OCI-LY3 (cell line): ENCODE measurements at regions not wholly inside any gene's neighbourhood (a gene's known extent, or its start where the extent isn't known, plus 50 kb on each side); places are given as distances from the start of the nearest gene placed in this dataset.

Experiments used
- H2AFZ ChIP-seq: fragments of 200-600, 300-600 bp; shearing (Covaris generic); 2 replicates; pipeline ENCODE4 v1.6.0; 2014; ENCODE audit warnings: antibody characterized with exemption, low read depth, low read length
- H3K27ac ChIP-seq: fragments of 200-600, 300-600 bp; sonication (generic); 2 replicates; pipeline ENCODE4 v1.5.1; 2014; ENCODE audit warnings: mild to moderate bottlenecking, low read length, moderate library complexity, mixed read lengths
- H3K27me3 ChIP-seq: fragments of 200-600, 300-600 bp; sonication (generic); 2 replicates; pipeline ENCODE4 v1.6.1; 2014; ENCODE audit warnings: low read depth, low read length, mixed read lengths
- H3K36me3 ChIP-seq: fragments of 200-600, 300-600 bp; sonication (generic); replicated peaks from 2 replicates; pipeline ENCODE3; 2014; ENCODE audit warnings: low read depth, low read length, mixed read lengths
- H3K4me1 ChIP-seq: fragments of 300-600, 200-600 bp; sonication (generic); 2 replicates; pipeline ENCODE4 v1.6.1; 2014; ENCODE audit warnings: low read length, mixed read lengths
- H3K4me2 ChIP-seq: fragments of 200-600, 300-600 bp; sonication (generic); 2 replicates; pipeline ENCODE4 v1.6.1; 2014; ENCODE audit warnings: low read length, mixed read lengths
- H3K4me3 ChIP-seq: fragments of 300-600, 200-600 bp; sonication (generic); 2 replicates; pipeline ENCODE4 v1.5.1; 2014; ENCODE audit warnings: antibody characterized with exemption, mild to moderate bottlenecking, low read length, moderate library complexity
- H3K79me2 ChIP-seq: fragments of 300-600, 200-600 bp; shearing (Covaris generic); 2 replicates; pipeline ENCODE4 v1.6.1; 2014; ENCODE audit warnings: mild to moderate bottlenecking, low read length, mixed read lengths
- H3K9ac ChIP-seq: fragments of 300-600, 200-600 bp; shearing (Covaris generic); 2 replicates; pipeline ENCODE4 v1.6.0; 2014; ENCODE audit warnings: mild to moderate bottlenecking, low read length, moderate library complexity
- H3K9me3 ChIP-seq: fragments of 200-600, 300-600 bp; shearing (Covaris generic); 2 replicates; pipeline ENCODE4 v1.6.1; 2014; ENCODE audit warnings: low read length, mixed read lengths; ENCODE audit not compliant: insufficient read depth
- H4K20me1 ChIP-seq: fragments of 200-600, 300-600 bp; sonication (generic); 2 replicates; pipeline ENCODE4 v1.6.1; 2016; ENCODE audit warnings: low read length, mixed read lengths; ENCODE audit not compliant: insufficient read depth
- EZH2phosphoT487 ChIP-seq: fragments of 200-600 bp; shearing (Covaris generic); IDR thresholded peaks from 2 replicates; pipeline ENCODE4 v1.6.1; 2018; ENCODE audit warnings: antibody characterized with exemption, mixed run types, low read depth
- TF ChIP-seq, protein P1 (sequence below): fragments of 200-600, 300-600 bp; sonication (generic); IDR thresholded peaks from 2 replicates; pipeline ENCODE4 v1.5.1; 2014; ENCODE audit warnings: antibody characterized with exemption, low read length, low read depth

DNA sequence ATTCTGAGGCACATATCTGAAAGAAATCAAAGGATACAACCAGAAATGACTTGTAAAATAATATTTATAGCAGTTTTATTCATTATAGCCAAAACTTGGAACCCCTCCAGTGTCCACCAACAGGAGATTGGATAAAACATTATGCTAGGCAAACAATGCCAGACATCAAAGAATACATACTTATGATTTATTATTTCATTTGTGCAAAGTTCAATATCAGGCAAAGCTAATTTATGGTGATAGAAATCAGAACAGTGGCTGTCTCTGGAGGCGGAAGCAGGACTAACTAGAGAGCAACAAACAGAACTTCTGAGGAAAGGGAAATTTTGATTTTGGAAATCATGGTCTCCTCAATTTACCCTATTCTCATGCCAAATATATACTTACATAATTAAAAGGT is 193.1 kb downstream of the ICE1 start:
- H3K27ac ChIP-seq = no peak overlapping the region
- H3K27me3 ChIP-seq = no peaks in the 10 kb centered on the region
- H3K79me2 ChIP-seq = no peaks in the 10 kb centered on the region
- H3K4me3 ChIP-seq = no peak overlapping the region
- no peaks in the 10 kb centered on the region for H3K9me3 ChIP-seq
- no peaks in the 10 kb centered on the region for H3K36me3 ChIP-seq
- TF ChIP-seq, protein P1, sequence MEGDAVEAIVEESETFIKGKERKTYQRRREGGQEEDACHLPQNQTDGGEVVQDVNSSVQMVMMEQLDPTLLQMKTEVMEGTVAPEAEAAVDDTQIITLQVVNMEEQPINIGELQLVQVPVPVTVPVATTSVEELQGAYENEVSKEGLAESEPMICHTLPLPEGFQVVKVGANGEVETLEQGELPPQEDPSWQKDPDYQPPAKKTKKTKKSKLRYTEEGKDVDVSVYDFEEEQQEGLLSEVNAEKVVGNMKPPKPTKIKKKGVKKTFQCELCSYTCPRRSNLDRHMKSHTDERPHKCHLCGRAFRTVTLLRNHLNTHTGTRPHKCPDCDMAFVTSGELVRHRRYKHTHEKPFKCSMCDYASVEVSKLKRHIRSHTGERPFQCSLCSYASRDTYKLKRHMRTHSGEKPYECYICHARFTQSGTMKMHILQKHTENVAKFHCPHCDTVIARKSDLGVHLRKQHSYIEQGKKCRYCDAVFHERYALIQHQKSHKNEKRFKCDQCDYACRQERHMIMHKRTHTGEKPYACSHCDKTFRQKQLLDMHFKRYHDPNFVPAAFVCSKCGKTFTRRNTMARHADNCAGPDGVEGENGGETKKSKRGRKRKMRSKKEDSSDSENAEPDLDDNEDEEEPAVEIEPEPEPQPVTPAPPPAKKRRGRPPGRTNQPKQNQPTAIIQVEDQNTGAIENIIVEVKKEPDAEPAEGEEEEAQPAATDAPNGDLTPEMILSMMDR = no peak
- no peak for TF ChIP-seq EZH2phosphoT487
- no peaks in the 10 kb centered on the region for H3K4me1 ChIP-seq
- H3K4me2 ChIP-seq = no peak overlapping the region
- no peak overlapping the region for H3K9ac ChIP-seq
- H2AFZ ChIP-seq = no peak overlapping the region
- H4K20me1 ChIP-seq = no peaks in the 10 kb centered on the region

DNA sequence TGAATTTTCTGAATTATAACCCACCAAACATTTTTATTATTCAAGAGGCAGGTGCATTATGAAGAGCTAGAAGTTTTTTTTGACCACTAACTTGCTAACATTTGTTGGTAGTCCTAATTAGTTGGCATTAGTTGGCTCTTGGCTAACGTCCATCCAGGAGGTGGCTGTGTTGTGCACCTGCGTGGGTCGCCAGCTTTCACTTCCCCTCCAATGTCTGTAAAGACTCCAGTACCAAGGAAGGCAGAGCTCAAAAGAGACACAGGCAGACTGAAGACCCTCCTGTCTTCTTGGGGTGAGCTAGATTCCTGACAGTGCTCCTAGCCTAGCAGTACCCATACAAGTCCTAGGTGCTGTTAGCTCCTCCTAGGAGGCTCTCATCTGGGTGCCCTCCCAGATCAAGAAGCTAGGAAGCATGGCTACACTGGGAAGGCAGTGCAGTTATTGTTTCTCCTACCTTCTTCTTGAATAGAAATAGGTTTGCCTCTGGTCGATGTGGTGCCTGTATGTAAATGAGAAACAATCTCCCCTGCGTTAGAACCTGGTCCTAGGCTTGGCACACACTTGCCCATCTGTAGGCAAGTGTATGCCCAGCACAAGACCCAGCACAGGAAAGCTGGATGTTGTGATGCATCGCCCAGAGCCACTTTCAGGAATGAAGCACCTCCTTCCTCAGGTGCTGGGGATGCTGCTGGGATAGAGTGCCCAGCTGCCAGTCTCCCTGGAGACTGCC is 190.9 kb downstream of the ICE1 start:
- Histone ChIP-seq H3K4me2 (no peak overlapping the region), H3K9me3 (no peaks in the 10 kb centered on the region), H3K27ac (no peak overlapping the region), H3K4me1 (no peaks in the 10 kb centered on the region), H3K36me3 (no peaks in the 10 kb centered on the region), H2AFZ (no peak overlapping the region), H3K4me3 (no peak overlapping the region), H3K9ac (no peak overlapping the region), H4K20me1 (no peaks in the 10 kb centered on the region), H3K27me3 (no peaks in the 10 kb centered on the region), H3K79me2 (no peaks in the 10 kb centered on the region)
- TF ChIP-seq, protein P1 = no peak
- no peak for TF ChIP-seq EZH2phosphoT487

DNA sequence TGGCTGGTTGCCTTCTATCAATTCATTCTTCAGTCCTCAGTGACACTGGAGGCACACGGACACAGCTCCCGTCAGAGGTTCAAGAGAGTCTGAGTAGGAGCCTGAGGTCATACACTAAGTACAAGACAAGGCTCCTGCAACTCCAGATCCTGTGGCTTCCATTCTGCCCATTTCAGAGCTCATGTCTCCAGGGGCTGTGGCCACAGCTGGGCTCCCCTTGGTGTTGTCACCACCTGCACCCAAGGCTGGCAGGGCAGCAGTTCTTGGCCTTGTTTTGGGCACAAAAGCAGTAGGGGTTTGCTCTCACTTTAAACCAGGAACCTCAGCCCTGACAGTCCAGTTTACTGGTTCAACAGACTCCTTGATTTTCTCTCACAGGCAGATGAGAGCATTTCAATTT is 189.6 kb downstream of the ICE1 start:
- H4K20me1 ChIP-seq = no peaks in the 10 kb centered on the region
- H3K4me3 ChIP-seq = no peak overlapping the region
- no peaks in the 10 kb centered on the region for H3K36me3 ChIP-seq
- no peak overlapping the region for H3K9ac ChIP-seq
- H2AFZ ChIP-seq = no peak overlapping the region
- no peaks in the 10 kb centered on the region for H3K4me1 ChIP-seq
- TF ChIP-seq, protein P1 = no peak
- TF ChIP-seq EZH2phosphoT487 = no peak
- H3K4me2 ChIP-seq = no peak overlapping the region
- H3K27ac ChIP-seq = no peak overlapping the region
- H3K79me2 ChIP-seq = no peaks in the 10 kb centered on the region
- no peaks in the 10 kb centered on the region for H3K9me3 ChIP-seq
- no peaks in the 10 kb centered on the region for H3K27me3 ChIP-seq

DNA sequence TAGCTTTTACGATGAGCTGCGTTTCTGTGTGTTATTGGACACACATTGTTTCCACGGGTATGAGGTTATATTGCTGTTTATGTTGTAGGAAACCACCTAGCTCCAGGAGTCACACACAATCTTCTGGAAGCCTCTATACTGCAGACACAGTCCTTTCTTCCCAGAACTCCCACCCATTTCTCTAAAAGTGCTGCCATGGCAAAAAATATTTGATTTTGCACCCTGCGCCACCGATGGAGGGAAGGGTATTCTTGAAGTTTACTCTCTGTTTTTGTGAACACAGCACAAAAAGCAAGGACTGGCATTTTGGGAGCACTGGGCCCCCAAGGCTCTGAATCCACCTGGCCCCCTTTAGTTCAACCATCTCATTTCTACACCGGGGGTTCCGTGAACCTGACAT is 187.5 kb downstream of the ICE1 start:
- Histone ChIP-seq H3K79me2 (no peaks in the 10 kb centered on the region), H3K4me3 (no peak overlapping the region), H3K4me2 (no peak overlapping the region), H3K9ac (no peak overlapping the region), H4K20me1 (no peaks in the 10 kb centered on the region), H3K36me3 (no peaks in the 10 kb centered on the region), H2AFZ (no peak overlapping the region), H3K4me1 (no peaks in the 10 kb centered on the region), H3K27me3 (no peaks in the 10 kb centered on the region), H3K9me3 (no peaks in the 10 kb centered on the region), H3K27ac (no peak overlapping the region)
- TF ChIP-seq, protein P1 = no peak
- TF ChIP-seq EZH2phosphoT487 = no peak
